PC-9 (cell line): ENCODE measurements at regions not wholly inside any gene's neighbourhood (a gene's known extent, or its start where the extent isn't known, plus 50 kb on each side); places are given as distances from the start of the nearest gene placed in this dataset.

Experiments
- BruUV-seq: library from RNA; stranded (reverse); fragments of 400-500 nt; replicated peaks from 2 replicates; lab custom pipeline; 2021; lab: Mats Ljungman, UMichigan
- CTCF ChIA-PET: fragments of 300-600 bp; sonication (Branson Sonifier 250); formaldehyde crosslinking; loops from one replicate; lab custom pipeline; 2022; ENCODE audit warnings: antibody characterized with exemption; lab: Charles Lee
- POLR2A ChIA-PET: fragments of 300-600 bp; sonication (Branson Sonifier 250); formaldehyde crosslinking; loops from one replicate; lab custom pipeline; 2022; ENCODE audit warnings: antibody characterized with exemption; ENCODE audit not compliant: unreplicated experiment; lab: Charles Lee
- DNase-seq, 2 experiments: peaks; one replicate each; pipeline versions ENCODE4 v3.0.0 to v3.0.0-alpha.2; 2015 to 2022; ENCODE audit warnings: mixed read lengths in 1 of 2
- H2AFZ ChIP-seq: fragments of 200-600 bp; sonication (generic); 2 replicates; pipeline ENCODE4 v1.8.1; 2017; ENCODE audit warnings: antibody characterized with exemption
- H3F3A ChIP-seq: fragments of 200-600 bp; sonication (generic); 2 replicates; pipeline ENCODE4 v1.8.1; 2017; ENCODE audit warnings: antibody characterized with exemption, mild to moderate bottlenecking, low read depth; ENCODE audit not compliant: insufficient read depth
- H3K27ac ChIP-seq: fragments of 200-600 bp; sonication (generic); 2 replicates; pipeline ENCODE4 v1.6.1; 2016; ENCODE audit warnings: mixed run types
- H3K27me3 ChIP-seq: fragments of 200-600 bp; sonication (generic); 2 replicates; pipeline ENCODE4 v1.6.1; 2016; ENCODE audit warnings: low read depth, mixed run types; ENCODE audit not compliant: insufficient read depth
- H3K36me3 ChIP-seq: fragments of 200-600 bp; sonication (generic); 2 replicates; pipeline ENCODE4 v1.6.1; 2016; ENCODE audit warnings: low read depth, mixed run types
- H3K4me1 ChIP-seq: fragments of 200-600 bp; sonication (generic); replicated peaks from 2 replicates; pipeline ENCODE4 v1.6.1; 2016; ENCODE audit warnings: mixed run types; ENCODE audit not compliant: insufficient read depth
- H3K4me2 ChIP-seq: fragments of 200-600 bp; sonication (generic); 2 replicates; pipeline ENCODE4 v1.6.1; 2017; ENCODE audit warnings: mixed run types
- H3K4me3 ChIP-seq: fragments of 200-600 bp; sonication (generic); 2 replicates; pipeline ENCODE4 v1.6.1; 2016; ENCODE audit warnings: mixed run types
- H3K79me2 ChIP-seq: fragments of 200-600 bp; sonication (generic); 2 replicates; pipeline ENCODE4 v1.6.1; 2017; ENCODE audit warnings: low read depth, mixed run types
- H3K9me2 ChIP-seq: fragments of 200-600 bp; sonication (generic); 2 replicates; pipeline ENCODE4 v1.8.1; 2017; ENCODE audit warnings: mild to moderate bottlenecking; ENCODE audit not compliant: insufficient read depth
- H3K9me3 ChIP-seq: fragments of 200-600 bp; sonication (generic); 2 replicates; pipeline ENCODE4 v1.8.1; 2016; ENCODE audit warnings: low read depth; ENCODE audit not compliant: insufficient read depth
- H4K20me1 ChIP-seq: fragments of 200-600 bp; sonication (generic); 2 replicates; pipeline ENCODE4 v1.8.1; 2017; ENCODE audit not compliant: insufficient read depth
- EZH2 ChIP-seq: fragments of 200-600 bp; sonication (generic); IDR thresholded peaks from 2 replicates; pipeline ENCODE4 v1.8.0; 2017; ENCODE audit warnings: antibody characterized with exemption, low read depth
- intact Hi-C: fragments of 100-400 bp; cut with micrococcal nuclease; formaldehyde crosslinking; loops from one replicate; pipeline ENCODE4 v1.10.0; 2022; ENCODE audit not compliant: unreplicated experiment
- TF ChIP-seq, protein P1 (sequence below): fragments of 200-600 bp; sonication (generic); conservative IDR thresholded peaks from 2 replicates; pipeline ENCODE4 v1.6.1; 2017; ENCODE audit warnings: mixed run types, antibody characterized with exemption, mild to moderate bottlenecking, moderate library complexity

DNA sequence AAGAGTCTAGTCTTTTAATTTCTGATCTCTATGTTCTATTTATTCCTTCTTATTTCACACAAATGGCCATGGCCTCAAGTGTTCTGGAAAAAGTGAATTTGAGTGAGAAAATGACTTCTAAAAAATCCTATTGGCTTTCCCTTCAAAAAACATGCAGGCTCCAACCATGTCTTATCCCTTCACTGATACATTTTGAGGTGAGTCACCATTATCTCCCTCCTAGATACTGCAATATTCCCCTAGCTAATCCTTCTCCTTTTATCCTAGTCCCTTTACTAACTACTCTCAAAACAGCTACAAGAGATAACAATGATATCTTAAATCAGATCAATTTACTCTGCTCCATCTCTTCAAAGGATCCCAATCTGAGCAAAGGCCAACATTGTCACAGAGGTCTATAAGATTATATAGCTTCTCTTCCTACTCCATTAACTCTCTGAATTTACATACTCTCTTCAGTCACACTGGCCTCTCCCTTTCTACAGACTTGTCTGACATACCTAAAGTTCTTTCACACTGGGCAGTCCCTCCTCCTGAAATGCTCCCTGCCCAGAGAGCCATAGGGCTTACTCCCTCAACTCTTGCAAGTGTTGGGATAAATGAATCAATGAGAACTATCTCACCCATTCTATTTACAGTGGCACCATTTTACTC, 129.2 kb downstream of the TENT5A start:
- ChIA-PET POLR2A (no interaction called here), CTCF (no interaction called here)
- no peak overlapping the region for H3K4me3 ChIP-seq
- DNase-seq = no peak
- no peaks in the 10 kb centered on the region for H4K20me1 ChIP-seq
- no peaks in the 10 kb centered on the region for H3K9me3 ChIP-seq
- no peaks in the 10 kb centered on the region for H3K36me3 ChIP-seq
- no peak overlapping the region for H2AFZ ChIP-seq
- no peaks in the 10 kb centered on the region for H3K9me2 ChIP-seq
- no peaks in the 10 kb centered on the region for H3K79me2 ChIP-seq
- H3K27me3 ChIP-seq = no peaks in the 10 kb centered on the region
- H3K4me2 ChIP-seq = no peak overlapping the region
- no peaks in the 10 kb centered on the region for H3K4me1 ChIP-seq
- intact Hi-C loops = no loop called here
- TF ChIP-seq, protein P1, sequence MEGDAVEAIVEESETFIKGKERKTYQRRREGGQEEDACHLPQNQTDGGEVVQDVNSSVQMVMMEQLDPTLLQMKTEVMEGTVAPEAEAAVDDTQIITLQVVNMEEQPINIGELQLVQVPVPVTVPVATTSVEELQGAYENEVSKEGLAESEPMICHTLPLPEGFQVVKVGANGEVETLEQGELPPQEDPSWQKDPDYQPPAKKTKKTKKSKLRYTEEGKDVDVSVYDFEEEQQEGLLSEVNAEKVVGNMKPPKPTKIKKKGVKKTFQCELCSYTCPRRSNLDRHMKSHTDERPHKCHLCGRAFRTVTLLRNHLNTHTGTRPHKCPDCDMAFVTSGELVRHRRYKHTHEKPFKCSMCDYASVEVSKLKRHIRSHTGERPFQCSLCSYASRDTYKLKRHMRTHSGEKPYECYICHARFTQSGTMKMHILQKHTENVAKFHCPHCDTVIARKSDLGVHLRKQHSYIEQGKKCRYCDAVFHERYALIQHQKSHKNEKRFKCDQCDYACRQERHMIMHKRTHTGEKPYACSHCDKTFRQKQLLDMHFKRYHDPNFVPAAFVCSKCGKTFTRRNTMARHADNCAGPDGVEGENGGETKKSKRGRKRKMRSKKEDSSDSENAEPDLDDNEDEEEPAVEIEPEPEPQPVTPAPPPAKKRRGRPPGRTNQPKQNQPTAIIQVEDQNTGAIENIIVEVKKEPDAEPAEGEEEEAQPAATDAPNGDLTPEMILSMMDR = no peak
- no peak for TF ChIP-seq EZH2
- no peak overlapping the region for H3K27ac ChIP-seq
- no peaks in the 10 kb centered on the region for H3F3A ChIP-seq
- no TSS peak for BruUV-seq

GRCh38 chr6:81621816-81622395, 130.6 kb downstream of the TENT5A start:
- CTCF ChIA-PET = no interaction called here

DNA sequence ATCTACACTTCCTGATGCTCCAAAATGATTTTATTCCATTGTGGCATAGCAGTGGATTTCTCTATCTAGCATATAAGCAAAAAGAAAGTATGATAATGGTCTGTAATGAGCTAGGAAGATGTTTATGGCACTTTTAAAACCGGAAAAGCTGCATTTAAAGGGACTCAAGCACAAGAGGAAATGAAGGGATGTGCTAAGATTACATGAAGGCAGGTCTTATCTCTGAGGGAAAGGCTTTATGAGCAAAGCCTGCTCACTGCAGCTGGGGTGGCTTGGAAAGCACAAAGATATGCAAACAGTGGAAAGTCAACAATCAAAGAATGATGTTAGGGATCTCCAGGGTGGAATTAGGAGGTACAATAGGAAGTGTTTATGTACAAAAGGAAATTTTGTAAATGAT, 138.2 kb downstream of the TENT5A start:
- H3F3A ChIP-seq = no peaks in the 10 kb centered on the region
- TF ChIP-seq, protein P1 = no peak
- TF ChIP-seq EZH2 = no peak
- ChIA-PET POLR2A (no interaction called here), CTCF (interaction anchor here (0.7 kb wide), 1 partner anchor 126 kb away, joined by 3 read pairs; no protein-coding TSS in a partner anchor)
- H3K79me2 ChIP-seq = no peaks in the 10 kb centered on the region
- H4K20me1 ChIP-seq = no peaks in the 10 kb centered on the region
- no peak overlapping the region for H3K27ac ChIP-seq
- intact Hi-C loops = no loop called here
- no peaks in the 10 kb centered on the region for H3K27me3 ChIP-seq
- no peak overlapping the region for H3K4me3 ChIP-seq
- no peaks in the 10 kb centered on the region; the same call in 1 of the 2 replicates for H3K9me3 ChIP-seq
- H2AFZ ChIP-seq = peak overlapping the region; percentile 48; the same call in 1 of the 2 replicates
- H3K9me2 ChIP-seq = no peaks in the 10 kb centered on the region
- H3K4me2 ChIP-seq = no peak overlapping the region
- no peaks in the 10 kb centered on the region for H3K36me3 ChIP-seq
- H3K4me1 ChIP-seq = 0 out of 2 replicates have a peak, but pooled peaks cover 8% of the 10 kb centered on the region
- DNase-seq = no peak
- no TSS peak for BruUV-seq

More at GRCh38 chr6:81621816-81622395, 130.6 kb downstream of the TENT5A start:
- POLR2A ChIA-PET = no interaction called here
- Histone ChIP-seq H3K36me3 (no peaks in the 10 kb centered on the region), H3K27ac (no peak overlapping the region), H3K9me3 (no peaks in the 10 kb centered on the region), H4K20me1 (no peaks in the 10 kb centered on the region), H3K4me2 (no peak overlapping the region), H3K4me3 (no peak overlapping the region), H3K4me1 (no peaks in the 10 kb centered on the region), H3K27me3 (no peaks in the 10 kb centered on the region), H3K79me2 (no peaks in the 10 kb centered on the region), H3F3A (no peaks in the 10 kb centered on the region), H3K9me2 (no peaks in the 10 kb centered on the region), H2AFZ (no peak overlapping the region)
- intact Hi-C loops = no loop called here
- BruUV-seq = no TSS peak
- no peak for TF ChIP-seq EZH2
- TF ChIP-seq, protein P1 = no peak
- no peak for DNase-seq
